ENCODE measurements at regions not wholly inside any gene's neighbourhood (a gene's known extent, or its start where the extent isn't known, plus 50 kb on each side); places are given as distances from the start of the nearest gene placed in this dataset.

DNA sequence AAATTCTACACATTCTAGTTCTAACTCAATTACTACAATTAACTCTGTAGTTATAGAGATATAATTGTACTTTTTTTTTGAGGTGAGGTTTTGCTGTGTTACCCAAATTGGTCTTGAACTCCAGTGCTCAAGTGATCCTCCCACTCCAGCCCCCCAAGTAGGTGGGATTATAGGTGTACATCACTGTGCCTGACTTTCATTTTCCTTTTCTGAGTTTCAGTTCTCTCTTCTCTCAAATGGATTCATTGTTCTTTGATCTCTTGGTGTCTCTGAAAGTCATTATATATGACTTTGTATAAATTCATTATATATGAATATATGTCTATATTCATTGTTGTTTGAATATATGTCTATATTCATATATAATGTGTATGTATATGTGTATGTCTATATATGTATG is 74.0 kb upstream of the GALNT2 start:
- no peaks in the 10 kb centered on the region for H3K9me3 ChIP-seq
- TF ChIP-seq, protein P1, sequence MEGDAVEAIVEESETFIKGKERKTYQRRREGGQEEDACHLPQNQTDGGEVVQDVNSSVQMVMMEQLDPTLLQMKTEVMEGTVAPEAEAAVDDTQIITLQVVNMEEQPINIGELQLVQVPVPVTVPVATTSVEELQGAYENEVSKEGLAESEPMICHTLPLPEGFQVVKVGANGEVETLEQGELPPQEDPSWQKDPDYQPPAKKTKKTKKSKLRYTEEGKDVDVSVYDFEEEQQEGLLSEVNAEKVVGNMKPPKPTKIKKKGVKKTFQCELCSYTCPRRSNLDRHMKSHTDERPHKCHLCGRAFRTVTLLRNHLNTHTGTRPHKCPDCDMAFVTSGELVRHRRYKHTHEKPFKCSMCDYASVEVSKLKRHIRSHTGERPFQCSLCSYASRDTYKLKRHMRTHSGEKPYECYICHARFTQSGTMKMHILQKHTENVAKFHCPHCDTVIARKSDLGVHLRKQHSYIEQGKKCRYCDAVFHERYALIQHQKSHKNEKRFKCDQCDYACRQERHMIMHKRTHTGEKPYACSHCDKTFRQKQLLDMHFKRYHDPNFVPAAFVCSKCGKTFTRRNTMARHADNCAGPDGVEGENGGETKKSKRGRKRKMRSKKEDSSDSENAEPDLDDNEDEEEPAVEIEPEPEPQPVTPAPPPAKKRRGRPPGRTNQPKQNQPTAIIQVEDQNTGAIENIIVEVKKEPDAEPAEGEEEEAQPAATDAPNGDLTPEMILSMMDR (IDR thresholded peaks at IDR 0.05), result no peak
- H3K4me1 ChIP-seq, result peaks cover 0 to 17% (median 10%) of the 10 kb centered on the region in 4 donors
- no peaks in the 10 kb centered on the region for H3K27me3 ChIP-seq
- H3K4me3 ChIP-seq, result no peak overlapping the region
- DNase-seq, result no peak
- intact Hi-C loops (cut with DNase I; ENCODE audit: low total_unique reads), result no loop called here
- H3K36me3 ChIP-seq, result no peaks in the 10 kb centered on the region
- no peak overlapping the region for H3K27ac ChIP-seq

DNA sequence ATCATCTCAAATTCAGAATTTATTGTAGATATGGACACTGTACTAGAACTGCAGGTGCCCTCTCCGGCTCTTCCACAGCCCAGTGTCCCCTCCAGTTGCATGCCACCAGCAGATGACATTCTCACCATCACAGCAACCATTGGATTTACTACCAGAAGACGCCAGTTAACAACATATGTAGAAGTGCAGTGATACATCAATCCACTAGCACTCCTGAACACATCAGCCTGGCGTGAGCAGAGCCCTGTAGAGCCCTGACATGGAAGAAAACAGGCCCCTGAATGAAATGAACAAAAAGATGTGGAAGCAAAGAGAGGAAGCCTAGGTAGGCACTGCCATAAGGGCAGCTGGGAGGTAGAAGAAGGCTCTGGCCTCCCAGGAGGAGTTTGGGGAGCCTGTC is 73.1 kb upstream of the GALNT2 start:
- Histone ChIP-seq H3K9me3 (no peaks in the 10 kb centered on the region), H3K4me1 (peaks cover under 1 to 26% (median 17%) of the 10 kb centered on the region in 4 donors), H3K27ac (no peak overlapping the region), H3K36me3 (no peaks in the 10 kb centered on the region), H3K4me3 (no peak overlapping the region), H3K27me3 (no peaks in the 10 kb centered on the region)
- intact Hi-C loops (cut with DNase I; ENCODE audit: low total_unique reads), result no loop called here
- TF ChIP-seq, protein P1 (IDR thresholded peaks at IDR 0.05), result no peak
- no peak for DNase-seq

DNA sequence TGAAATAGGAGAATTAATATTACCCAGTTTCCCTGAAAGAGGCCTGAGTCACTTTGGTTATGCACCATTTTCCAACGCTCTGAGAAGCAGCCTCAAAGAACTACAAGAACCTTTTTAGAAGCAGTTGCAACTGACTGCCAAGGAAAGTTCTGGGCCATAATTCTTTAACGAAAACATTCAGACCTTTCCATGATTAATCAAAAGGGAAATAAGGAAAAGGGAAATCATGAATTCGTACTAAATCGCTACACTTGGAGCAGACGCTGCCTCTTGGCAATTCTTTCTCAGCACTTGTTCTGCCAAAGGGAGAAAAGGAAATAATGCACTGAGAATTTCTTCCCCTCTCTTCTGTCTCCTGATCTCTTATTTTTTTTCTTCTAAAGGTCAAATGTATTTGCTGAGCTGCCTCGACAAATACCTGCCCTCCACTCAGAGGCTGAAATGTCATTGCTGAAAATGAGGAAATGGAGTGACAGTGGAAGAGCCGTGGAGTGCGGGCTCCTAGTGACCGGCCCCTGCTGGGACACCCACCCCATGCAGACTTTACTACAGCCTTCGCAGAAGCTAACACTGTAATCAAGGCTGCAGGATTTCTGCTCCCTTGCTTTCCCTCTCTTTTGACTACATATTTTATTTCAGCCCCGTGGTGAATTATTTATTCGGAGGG is 67.9 kb upstream of the GALNT2 start:
- Histone ChIP-seq H3K4me1 (peaks cover 3 to 31% (median 12%) of the 10 kb centered on the region in 4 donors), H3K27ac (peak overlapping the region; percentile 70 to 75), H3K9me3 (no peaks in the 10 kb centered on the region), H3K4me3 (peak overlapping the region; percentile 5 to 15), H3K27me3 (no peaks in the 10 kb centered on the region), H3K36me3 (no peaks in the 10 kb centered on the region)
- TF ChIP-seq, protein P1 (IDR thresholded peaks at IDR 0.05), result no peak
- intact Hi-C loops (cut with DNase I; ENCODE audit: low total_unique reads), result no loop called here
- DNase-seq, result no peak

DNA sequence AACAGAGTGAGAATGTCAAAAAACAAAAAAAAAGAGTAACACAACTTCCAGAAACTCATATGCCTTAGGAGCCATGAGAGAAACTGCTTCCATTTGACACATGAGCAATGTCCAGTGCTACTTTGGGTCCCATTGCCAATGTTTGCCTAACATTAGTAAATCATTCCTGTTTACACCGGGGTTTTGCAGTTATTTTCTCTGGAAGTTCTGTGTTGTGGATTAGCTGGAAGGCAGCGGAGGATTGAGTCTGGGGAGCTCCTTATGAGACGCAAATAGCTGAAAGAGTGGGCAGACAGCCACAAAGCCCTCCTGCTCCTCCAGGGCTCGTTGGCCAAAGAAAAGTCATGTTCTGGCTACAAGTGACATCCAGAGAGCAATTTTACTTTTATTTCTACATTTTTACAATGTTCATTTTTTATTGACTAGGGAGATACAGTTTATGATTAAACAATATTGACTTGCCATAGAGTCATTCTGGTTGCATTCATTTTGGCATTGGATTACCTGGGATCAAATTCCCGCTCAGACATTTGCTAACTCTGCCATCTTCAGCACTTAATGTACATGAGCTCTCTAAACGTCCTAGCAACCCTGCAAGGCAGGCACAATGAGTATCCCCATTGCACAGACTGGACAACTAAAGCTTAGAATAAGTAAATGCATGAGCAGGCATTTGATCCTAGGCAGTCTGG is 66.4 kb upstream of the GALNT2 start:
- peak overlapping the region in 1 of 2 donors; percentile 75 for H3K27ac ChIP-seq
- peak in 1 of 2 donors; percentile 29 for DNase-seq
- H3K4me1 ChIP-seq, result peaks cover 3 to 31% (median 12%) of the 10 kb centered on the region in 4 donors
- intact Hi-C loops (cut with DNase I; ENCODE audit: low total_unique reads), result no loop called here
- no peaks in the 10 kb centered on the region for H3K27me3 ChIP-seq
- H3K9me3 ChIP-seq, result no peaks in the 10 kb centered on the region
- TF ChIP-seq, protein P1 (IDR thresholded peaks at IDR 0.05), result no peak
- H3K4me3 ChIP-seq, result no peak overlapping the region
- no peaks in the 10 kb centered on the region for H3K36me3 ChIP-seq

DNA sequence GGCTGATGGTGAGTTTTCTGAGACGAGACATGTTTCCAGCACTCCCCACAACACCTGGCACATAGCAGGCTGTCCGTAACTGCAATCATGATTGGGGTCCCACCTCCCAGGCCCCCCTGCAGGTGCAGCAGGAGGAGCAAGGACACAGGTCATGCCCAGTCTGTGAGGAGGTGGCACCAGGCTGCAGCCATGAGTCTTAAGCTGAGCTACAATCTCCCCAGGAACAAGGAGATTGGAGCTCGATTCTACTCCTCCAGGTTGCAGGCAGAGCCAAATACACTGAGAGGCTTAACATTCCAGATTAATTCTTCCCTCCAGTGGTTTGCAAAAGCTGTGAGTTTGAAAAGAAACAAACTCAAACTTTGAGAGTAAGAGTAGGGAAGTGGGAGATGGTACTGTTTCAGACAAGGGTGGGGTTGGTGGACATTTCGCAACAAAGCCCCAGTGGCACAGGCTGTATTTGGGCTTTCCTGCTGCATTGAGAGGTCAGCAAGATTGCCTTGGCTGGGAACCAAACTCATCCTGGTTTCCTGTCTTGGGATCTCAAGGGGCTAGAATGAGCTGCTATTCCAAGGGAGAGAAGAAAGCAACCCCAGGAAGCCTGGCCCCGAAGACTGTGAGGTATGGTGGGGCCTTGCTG is 64.8 kb upstream of the GALNT2 start:
- Histone ChIP-seq H3K36me3 (no peaks in the 10 kb centered on the region), H3K9me3 (no peaks in the 10 kb centered on the region), H3K4me3 (no peak overlapping the region), H3K27ac (no peak overlapping the region), H3K4me1 (peaks cover 3 to 31% (median 12%) of the 10 kb centered on the region in 4 donors), H3K27me3 (no peaks in the 10 kb centered on the region)
- peak; percentile 77 to 83 for DNase-seq
- TF ChIP-seq, protein P1 (IDR thresholded peaks at IDR 0.05), result no peak
- intact Hi-C loops (cut with DNase I; ENCODE audit: low total_unique reads), result no loop called here
